GM13976 (cell line): ENCODE measurements at regions not wholly inside any gene's neighbourhood (a gene's known extent, or its start where the extent isn't known, plus 50 kb on each side); places are given as distances from the start of the nearest gene placed in this dataset.

Source experiments
- DNase-seq: peaks from one replicate; pipeline ENCODE4 v3.0.0; 2012; ENCODE audit warnings: low spot score
- CTCF ChIP-seq: IDR thresholded peaks from 2 replicates; pipeline ENCODE4 v1.5.1; 2012; ENCODE audit warnings: borderline replicate concordance, mild to moderate bottlenecking; ENCODE audit not compliant: insufficient read depth; ENCODE audit errors: extremely low read depth, missing control alignments, control extremely low read depth
- in situ Hi-C: fragments of 300-500 bp; cut with MboI; formaldehyde crosslinking; loops from one replicate; pipeline ENCODE4 v1.12.0; 2022; ENCODE audit warnings: low sequenced_read_pairs, mixed read lengths, inconsistent platforms; ENCODE audit not compliant: unreplicated experiment

DNA sequence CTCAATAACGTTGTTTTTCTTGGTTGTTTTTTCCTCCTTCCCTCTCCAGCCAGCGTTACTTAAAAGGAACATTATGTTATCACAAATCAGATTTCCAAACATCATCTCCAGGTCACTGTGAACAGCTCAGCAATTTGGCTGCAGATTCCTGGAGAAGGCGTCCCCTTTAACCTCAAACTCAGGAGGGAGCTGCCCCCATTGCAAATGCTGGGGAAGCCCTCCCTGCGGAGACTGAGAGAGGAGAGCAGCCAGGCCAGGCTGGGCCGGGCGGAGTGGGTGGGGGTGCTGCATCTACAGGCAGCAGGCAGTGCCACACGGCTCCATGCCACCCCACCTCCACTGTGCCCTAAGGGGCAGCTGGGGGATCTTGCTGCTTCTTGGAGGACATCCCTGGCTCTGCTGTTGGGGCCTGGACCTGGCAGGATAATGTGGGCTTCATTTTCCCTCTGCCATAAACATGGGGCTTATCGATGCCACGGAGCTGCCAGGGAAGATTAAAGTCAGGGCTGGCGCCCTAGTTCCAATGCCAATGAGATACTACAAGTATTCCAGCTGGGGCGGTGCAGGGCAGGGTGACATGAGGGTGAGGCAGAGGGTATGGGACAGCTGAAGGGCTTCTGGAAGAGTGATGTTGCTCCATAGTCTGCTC is 148.8 kb downstream of the PJA1 start:
- TF ChIP-seq CTCF: no peak
- DNase-seq: peak; percentile 9
- in situ Hi-C loops: no loop called here

- in situ Hi-C loops: no loop called here
- peak; percentile 4 for DNase-seq
- no peak for TF ChIP-seq CTCF
Observed at GRCh38 chrX:69015564-69016292, 149.5 kb downstream of the PJA1 start.

DNA sequence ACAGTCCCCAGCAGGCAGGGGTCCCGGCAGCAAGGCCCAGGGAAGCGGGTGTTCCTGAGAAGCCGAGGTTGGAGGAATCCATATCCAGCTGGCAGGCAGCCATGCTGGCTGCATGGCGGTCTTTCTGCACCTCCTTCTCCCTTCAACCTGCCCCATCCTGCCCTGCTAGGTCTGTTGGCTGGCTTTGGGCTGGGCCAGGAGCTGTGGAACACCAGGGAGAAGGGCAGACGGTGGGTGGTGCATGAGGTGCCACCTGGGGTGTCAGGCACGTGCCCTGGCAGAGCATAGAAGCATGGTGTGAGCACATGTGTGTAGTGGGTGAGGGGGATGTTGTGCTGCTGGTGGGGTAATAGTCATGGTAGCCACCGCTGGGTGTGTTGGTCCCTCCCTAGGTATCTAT is 150.1 kb downstream of the PJA1 start:
- in situ Hi-C loops: no loop called here
- DNase-seq: peak; percentile 2
- TF ChIP-seq CTCF: no peak

GRCh38 chrX:69014200-69014599 is 151.1 kb downstream of the PJA1 start:
- DNase-seq: no peak
- in situ Hi-C loops: no loop called here
- no peak for TF ChIP-seq CTCF

- in situ Hi-C loops: no loop called here
- no peak for DNase-seq
- no peak for TF ChIP-seq CTCF
Observed at GRCh38 chrX:69010339-69010738, 154.9 kb downstream of the PJA1 start.

DNA sequence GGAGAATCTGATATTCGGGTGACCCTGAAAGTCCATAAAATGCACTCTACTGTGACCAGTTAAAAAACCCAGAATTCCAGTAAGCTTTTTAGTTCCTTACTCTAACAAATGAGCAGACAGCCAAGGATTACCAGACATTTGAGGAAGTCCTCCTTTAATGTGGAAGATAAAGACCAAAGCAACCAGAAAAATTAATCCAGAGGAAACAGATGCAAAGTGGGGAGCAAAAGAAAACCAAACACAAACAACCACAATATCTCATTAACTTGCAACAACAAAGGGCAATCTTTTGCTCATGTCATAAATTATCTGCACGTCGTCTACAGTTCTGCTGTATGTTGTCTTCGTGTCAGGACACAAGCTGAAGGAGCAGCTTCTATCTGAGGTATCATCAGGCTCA is 164.4 kb downstream of the PJA1 start:
- no peak for DNase-seq
- in situ Hi-C loops: no loop called here
- no peak for TF ChIP-seq CTCF
